Neuronal stem cell (in vitro differentiated cells): ENCODE measurements at regions not wholly inside any gene's neighbourhood (a gene's known extent, or its start where the extent isn't known, plus 50 kb on each side); places are given as distances from the start of the nearest gene placed in this dataset.

ENCODE experiments used
- DNase-seq: peaks from one replicate; pipeline ENCODE4 v3.0.0-alpha.2; 2013; ENCODE audit warnings: low spot score
- H2AFZ ChIP-seq: one replicate; pipeline ENCODE4 v1.6.1; 2013; ENCODE audit warnings: mild to moderate bottlenecking, low read length, inconsistent platforms
- H2AK5ac ChIP-seq: 2 replicates; pipeline ENCODE4 v1.6.1; 2013; ENCODE audit warnings: low read depth, mild to moderate bottlenecking, inconsistent platforms, low read length, moderate library complexity, mixed read lengths
- H2BK120ac ChIP-seq: 2 replicates; pipeline ENCODE4 v1.6.1; 2013; ENCODE audit warnings: low read depth, mild to moderate bottlenecking, inconsistent platforms, low read length, moderate library complexity, mixed read lengths
- H2BK12ac ChIP-seq: one replicate; pipeline ENCODE4 v1.6.1; 2013; ENCODE audit warnings: low read length, inconsistent platforms
- H2BK15ac ChIP-seq: 2 replicates; pipeline ENCODE4 v1.6.1; 2013; ENCODE audit warnings: mild to moderate bottlenecking, low read length, inconsistent platforms, mixed read lengths
- H2BK5ac ChIP-seq: one replicate; pipeline ENCODE4 v1.6.1; 2013; ENCODE audit warnings: inconsistent platforms, mild to moderate bottlenecking, low read length, moderate library complexity
- H3K14ac ChIP-seq: one replicate; pipeline ENCODE4 v1.6.1; 2013; ENCODE audit warnings: low read length, inconsistent platforms
- H3K18ac ChIP-seq: 2 replicates; pipeline ENCODE4 v1.6.1; 2013; ENCODE audit warnings: low read length, inconsistent platforms
- H3K23ac ChIP-seq: 2 replicates; pipeline ENCODE4 v1.6.1; 2013; ENCODE audit warnings: low read depth, mild to moderate bottlenecking, mixed read lengths, low read length, inconsistent platforms; ENCODE audit not compliant: poor library complexity
- H3K27ac ChIP-seq: replicated peaks from 3 replicates; pipeline ENCODE4 v1.5.1; 2013; ENCODE audit warnings: low read length, inconsistent platforms
- H3K27me3 ChIP-seq, 3 experiments: 2 replicates each; pipeline ENCODE4 v1.6.1; 2013; ENCODE audit warnings: low read length in 3 of 3, mild to moderate bottlenecking in 2 of 3, inconsistent platforms in 1 of 3, low read depth in 1 of 3, mixed read lengths in 1 of 3, moderate library complexity in 1 of 3; ENCODE audit not compliant: control insufficient read depth in 3 of 3, insufficient read depth in 3 of 3
- H3K36me3 ChIP-seq, 2 donors: replicated peaks in 1 of 2; 2 replicates each; pipeline ENCODE4 v1.6.1; 2013; ENCODE audit warnings: low read length in 2 of 2; ENCODE audit not compliant: control insufficient read depth in 2 of 2, insufficient read depth in 2 of 2
- H3K4ac ChIP-seq: 2 replicates; pipeline ENCODE4 v1.6.1; 2013; ENCODE audit warnings: inconsistent platforms, mild to moderate bottlenecking, low read length, moderate library complexity
- H3K4me1 ChIP-seq, 2 donors: 1 replicate in 1 of 2; 2 replicates in 1 of 2; pipeline ENCODE4 v1.6.1; 2013; ENCODE audit warnings: low read length in 2 of 2, low read depth in 1 of 2; ENCODE audit not compliant: control insufficient read depth in 2 of 2, insufficient read depth in 1 of 2
- H3K4me2 ChIP-seq: one replicate; pipeline ENCODE4 v1.6.1; 2013; ENCODE audit warnings: mild to moderate bottlenecking, low read length, inconsistent platforms; ENCODE audit not compliant: insufficient read depth, poor library complexity, severe bottlenecking
- H3K4me3 ChIP-seq, 2 donors: 2 replicates each; pipeline ENCODE4 v1.5.1; 2013; ENCODE audit warnings: low read length in 2 of 2, mild to moderate bottlenecking in 2 of 2, inconsistent platforms in 1 of 2, moderate library complexity in 1 of 2
- H3K79me1 ChIP-seq: one replicate; pipeline ENCODE4 v1.6.1; 2013; ENCODE audit warnings: low read depth, mild to moderate bottlenecking, inconsistent platforms, low read length, moderate library complexity
- H3K9ac ChIP-seq: one replicate; pipeline ENCODE4 v1.6.1; 2013; ENCODE audit warnings: mild to moderate bottlenecking, low read depth, low read length, inconsistent platforms; ENCODE audit not compliant: poor library complexity
- H3K9me3 ChIP-seq, 2 donors: replicated peaks in 1 of 2; 2 replicates each; pipeline versions ENCODE3 to v1.6.1; 2013; ENCODE audit warnings: low read length in 2 of 2, mild to moderate bottlenecking in 2 of 2, inconsistent platforms in 1 of 2, low read depth in 1 of 2, mixed read lengths in 1 of 2, moderate library complexity in 1 of 2; ENCODE audit not compliant: control insufficient read depth in 2 of 2, insufficient read depth in 1 of 2
- H4K8ac ChIP-seq: one replicate; pipeline ENCODE4 v1.6.1; 2013; ENCODE audit warnings: low read depth, mild to moderate bottlenecking, inconsistent platforms, low read length, moderate library complexity
- H4K91ac ChIP-seq: one replicate; pipeline ENCODE4 v1.6.1; 2013; ENCODE audit warnings: low read length, low read depth, mild to moderate bottlenecking, inconsistent platforms; ENCODE audit not compliant: poor library complexity
- WGBS, 2 donors: extraction: QIAGEN DNeasy Blood & Tissue Kit; methylation state at CpG; one replicate each; pipeline ENCODE4 v1.1.7; 2013; ENCODE audit warnings: missing lambda C conversion rate in 2 of 2, mixed read lengths in 1 of 2; ENCODE audit not compliant: insufficient read length in 2 of 2, insufficient replicate concordance in 1 of 2; ENCODE audit errors: extremely low coverage in 2 of 2; 5-methylcytosine and 5-hydroxymethylcytosine counted together

GRCh38 chr15:69749797-69750196, 297.2 kb downstream of the RPLP1 start:
- Histone ChIP-seq H2BK5ac (no peak overlapping the region), H3K4me3 (no peak overlapping the region), H2AFZ (no peak overlapping the region), H2BK15ac (no peak overlapping the region), H3K14ac (no peak overlapping the region), H3K79me1 (no peaks in the 10 kb centered on the region), H2BK120ac (no peak overlapping the region), H3K18ac (no peak overlapping the region), H2BK12ac (no peak overlapping the region), H3K9me3 (peaks cover 0 to 2% of the 10 kb centered on the region in 2 donors), H2AK5ac (no peak overlapping the region), H3K27ac (no peak overlapping the region), H3K36me3 (no peaks in the 10 kb centered on the region), H3K27me3 (peaks cover 0 to 2% (median 0%) of the 10 kb centered on the region in 3 experiments), H3K4me1 (peaks cover 0 to 4% of the 10 kb centered on the region in 2 donors), H3K23ac (no peak overlapping the region), H3K9ac (no peak overlapping the region), H4K8ac (no peak overlapping the region), H3K4me2 (no peak overlapping the region), H3K4ac (no peak overlapping the region), H4K91ac (no peak overlapping the region)
- no peak for DNase-seq
- WGBS, 2 donors = no CpG with 5 or more reads among the region's 2 CpGs

- no peaks in the 10 kb centered on the region for H3K36me3 ChIP-seq
Measured at GRCh38 chr15:69750253-69750652, 297.6 kb downstream of the RPLP1 start.

GRCh38 chr15:69751147-69751546, 298.5 kb downstream of the RPLP1 start:
- Histone ChIP-seq H3K9me3 (peaks cover 0 to 2% of the 10 kb centered on the region in 2 donors), H3K4me3 (no peak overlapping the region), H3K18ac (no peak overlapping the region)

More at GRCh38 chr15:69750253-69750652, 297.6 kb downstream of the RPLP1 start:
- no peak overlapping the region for H4K91ac ChIP-seq
- no peak overlapping the region for H3K23ac ChIP-seq
- peaks cover 0 to 2% of the 10 kb centered on the region in 2 donors for H3K9me3 ChIP-seq
- H3K4me1 ChIP-seq = peaks cover 0 to 4% of the 10 kb centered on the region in 2 donors
- no peak overlapping the region for H2BK5ac ChIP-seq
- no peak overlapping the region for H3K4ac ChIP-seq
- no peak overlapping the region for H3K9ac ChIP-seq
- H3K27ac ChIP-seq = no peak overlapping the region
- no peak overlapping the region for H3K4me2 ChIP-seq
- no peak for DNase-seq
- no peak overlapping the region for H3K4me3 ChIP-seq
- no peak overlapping the region for H2AK5ac ChIP-seq
- H2AFZ ChIP-seq = no peak overlapping the region
- H3K14ac ChIP-seq = no peak overlapping the region
- no peak overlapping the region for H4K8ac ChIP-seq
- peaks cover 0 to 2% (median 0%) of the 10 kb centered on the region in 3 experiments for H3K27me3 ChIP-seq
- no peak overlapping the region for H2BK120ac ChIP-seq
- no peak overlapping the region for H2BK12ac ChIP-seq
- no peak overlapping the region for H3K18ac ChIP-seq
- no peaks in the 10 kb centered on the region for H3K79me1 ChIP-seq
- H2BK15ac ChIP-seq = no peak overlapping the region

GRCh38 chr15:69751566-69751965, 298.9 kb downstream of the RPLP1 start:
- Histone ChIP-seq H3K27ac (no peak overlapping the region), H2BK12ac (no peak overlapping the region), H3K9me3 (peaks cover 0 to 2% of the 10 kb centered on the region in 2 donors), H3K36me3 (no peaks in the 10 kb centered on the region), H4K91ac (no peak overlapping the region), H4K8ac (no peak overlapping the region), H2BK15ac (no peak overlapping the region), H3K14ac (no peak overlapping the region), H3K18ac (no peak overlapping the region), H3K23ac (no peak overlapping the region), H3K4ac (no peak overlapping the region), H3K27me3 (peaks cover 0 to 2% (median 0%) of the 10 kb centered on the region in 3 experiments), H2AK5ac (no peak overlapping the region), H3K4me3 (no peak overlapping the region), H3K79me1 (no peaks in the 10 kb centered on the region), H3K4me1 (peaks cover 0 to 5% of the 10 kb centered on the region in 2 donors), H3K9ac (no peak overlapping the region), H2AFZ (no peak overlapping the region), H2BK120ac (no peak overlapping the region), H3K4me2 (no peak overlapping the region), H2BK5ac (no peak overlapping the region)
- WGBS, 2 donors = no CpG with 5 or more reads among the region's 5 CpGs
- no peak for DNase-seq

More at GRCh38 chr15:69751147-69751546, 298.5 kb downstream of the RPLP1 start:
- Histone ChIP-seq H4K91ac (no peak overlapping the region), H3K27me3 (peaks cover 0 to 2% (median 0%) of the 10 kb centered on the region in 3 experiments), H3K4ac (no peak overlapping the region), H3K4me1 (peaks cover 0 to 5% of the 10 kb centered on the region in 2 donors), H4K8ac (no peak overlapping the region), H3K4me2 (no peak overlapping the region), H3K9ac (no peak overlapping the region), H2AK5ac (no peak overlapping the region), H2BK5ac (no peak overlapping the region), H2BK15ac (no peak overlapping the region), H3K23ac (no peak overlapping the region), H2BK12ac (no peak overlapping the region), H3K14ac (no peak overlapping the region), H2BK120ac (no peak overlapping the region), H3K79me1 (no peaks in the 10 kb centered on the region), H2AFZ (no peak overlapping the region), H3K36me3 (no peaks in the 10 kb centered on the region), H3K27ac (no peak overlapping the region)
- WGBS, 2 donors = no CpG with 5 or more reads among the region's 2 CpGs
- DNase-seq = no peak
